K562 (cell line): ENCODE measurements at regions not wholly inside any gene's neighbourhood (a gene's known extent, or its start where the extent isn't known, plus 50 kb on each side); places are given as distances from the start of the nearest gene placed in this dataset.

Source experiments
- ATAC-seq: fragments of 200-7000 bp; cut with Tn5 transposase; 3 replicates; pipeline ENCODE4 v1.9.1; 2020; ENCODE audit warnings: moderate library complexity
- BruUV-seq: library from RNA; stranded (reverse); fragments of 400-500 nt; replicated peaks from 2 replicates; lab custom pipeline; 2021; lab: Mats Ljungman, UMichigan
- CTCF ChIA-PET: fragments of 300-600 bp; formaldehyde crosslinking; extraction: SDS; loops from one replicate; lab custom pipeline; 2021; ENCODE audit warnings: low intra/inter-chr PET ratio; lab: Yijun Ruan, JAX
- POLR2A ChIA-PET: fragments of 300-600, 350-650 bp; sonication (Branson Sonifier 250); formaldehyde crosslinking; extraction: SDS; loops from one replicate; lab custom pipeline; 2021; ENCODE audit warnings: antibody characterized with exemption, inconsistent platforms; lab: Yijun Ruan, JAX
- DNase-seq, 4 experiments: peaks; one replicate each; pipeline versions ENCODE4 v3.0.0 to v3.0.0-alpha.2; 2011 to 2018; ENCODE audit warnings: low spot score in 3 of 4, mixed read lengths in 3 of 4; ENCODE audit errors: extremely low read depth in 1 of 4
- FAIRE-seq: peaks from 2 replicates; lab custom pipeline; 2011; peaks lifted over from hg19 to GRCh38; lab: Jason Lieb, UNC
- H2AFZ ChIP-seq: 2 replicates; pipeline ENCODE4 v1.6.0; 2011; ENCODE audit warnings: low read depth, low read length, control low read depth, inconsistent platforms
- H3K27ac ChIP-seq: fragments of 200-600 bp; 3 replicates; pipeline ENCODE4 v1.8.0; 2011; ENCODE audit warnings: low read depth, mild to moderate bottlenecking, control low read depth, inconsistent platforms, low read length, moderate library complexity, mixed read lengths; ENCODE audit errors: extremely low read depth
- H3K27me3 ChIP-seq, 2 experiments: fragments of 300-600 bp in 1 of 2; 2 replicates in 1 of 2; 3 replicates in 1 of 2; pipeline versions ENCODE4 v1.6.0 to v1.8.0; 2011; ENCODE audit warnings: inconsistent platforms in 2 of 2, low read length in 2 of 2, mild to moderate bottlenecking in 1 of 2, mixed read lengths in 1 of 2, moderate library complexity in 1 of 2; ENCODE audit not compliant: control insufficient read depth in 2 of 2, insufficient read depth in 2 of 2
- H3K36me3 ChIP-seq: fragments of 300-600 bp; 3 replicates; pipeline ENCODE4 v1.8.0; 2011; ENCODE audit warnings: mild to moderate bottlenecking, low read length, inconsistent platforms; ENCODE audit not compliant: control insufficient read depth, insufficient read depth
- H3K4me1 ChIP-seq, 2 experiments: fragments of 200-600 bp in 1 of 2; replicated peaks in 1 of 2; 2 replicates in 1 of 2; 3 replicates in 1 of 2; pipeline versions ENCODE4 v1.5.1 to v1.8.0; 2011; ENCODE audit warnings: inconsistent platforms in 2 of 2, low read length in 2 of 2, mild to moderate bottlenecking in 1 of 2, mixed read lengths in 1 of 2, moderate library complexity in 1 of 2; ENCODE audit not compliant: control insufficient read depth in 2 of 2, insufficient read depth in 2 of 2
- H3K4me2 ChIP-seq: 2 replicates; pipeline ENCODE4 v1.6.1; 2011; ENCODE audit warnings: low read length, control low read depth, inconsistent platforms, mixed read lengths; ENCODE audit not compliant: insufficient read depth
- H3K4me3 ChIP-seq: fragments of 200-600 bp; sonication (generic), shearing (Covaris generic); 2 replicates; pipeline ENCODE4 v1.5.1; 2016; ENCODE audit warnings: control low read depth, inconsistent platforms
- H3K79me2 ChIP-seq: fragments of 200-600 bp; 3 replicates; pipeline ENCODE4 v1.8.0; 2011; ENCODE audit warnings: low read length, inconsistent platforms; ENCODE audit not compliant: control insufficient read depth, insufficient read depth
- H3K9ac ChIP-seq, 2 experiments: 2 replicates each; pipeline versions ENCODE4 v1.6.0 to v1.6.1; 2011; ENCODE audit warnings: low read depth in 2 of 2, low read length in 2 of 2, control low read depth in 1 of 2, inconsistent platforms in 1 of 2, mild to moderate bottlenecking in 1 of 2, mixed read lengths in 1 of 2; ENCODE audit not compliant: insufficient read depth in 1 of 2
- H3K9me1 ChIP-seq: one replicate; pipeline ENCODE4 v1.6.0; 2011; ENCODE audit warnings: inconsistent platforms, mild to moderate bottlenecking, low read length, moderate library complexity; ENCODE audit not compliant: control insufficient read depth, insufficient read depth
- H3K9me3 ChIP-seq: replicated peaks from 2 replicates; pipeline ENCODE4 v1.5.1; 2011; ENCODE audit warnings: low read depth, low read length, inconsistent platforms; ENCODE audit not compliant: control insufficient read depth, insufficient read depth
- H4K20me1 ChIP-seq: replicated peaks from 2 replicates; pipeline ENCODE4 v1.6.1; 2011; ENCODE audit warnings: low read length, inconsistent platforms, mixed read lengths; ENCODE audit not compliant: control insufficient read depth, insufficient read depth
- HNRNPK ChIP-seq: fragments of 200-400 bp; formaldehyde crosslinking; IDR thresholded peaks from one replicate; pipeline ENCODE4 v1.6.1; 2018; ENCODE audit warnings: mild to moderate bottlenecking, low read depth, low read length; ENCODE audit not compliant: poor library complexity, severe bottlenecking
- NR2C1 ChIP-seq, 2 experiments: fragments of 450-650 bp; IDR thresholded peaks; 2 replicates each; pipeline ENCODE4 v1.6.1; 2017; ENCODE audit warnings: mild to moderate bottlenecking in 2 of 2, antibody characterized with exemption in 1 of 2, inconsistent platforms in 1 of 2, missing compliant biosample characterization in 1 of 2, missing genetic modification characterization in 1 of 2
- ZNF431 ChIP-seq: sonication (generic); formaldehyde crosslinking; IDR thresholded peaks from 2 replicates; pipeline ENCODE4 v1.8.0; 2022; ENCODE audit warnings: mild to moderate bottlenecking, missing genetic modification reagents
- ZNF778 ChIP-seq: fragments of 450-650 bp; formaldehyde crosslinking; IDR thresholded peaks from 2 replicates; pipeline ENCODE4 v1.4.0; 2020; ENCODE audit warnings: mild to moderate bottlenecking, moderate library complexity
- WGBS: fragments of 100-300 bp; shearing (Covaris generic); methylation state at CpG from one replicate; pipeline ENCODE4 v1.1.6; 2016; ENCODE audit warnings: low coverage, mixed read lengths; ENCODE audit not compliant: insufficient coverage; ENCODE audit errors: missing lambda C conversion rate; 5-methylcytosine and 5-hydroxymethylcytosine counted together
- in situ Hi-C: fragments of 300-500 bp; cut with MboI; formaldehyde crosslinking; loops from 4 replicates; pipeline ENCODE4 v1.15.0; 2018; ENCODE audit warnings: inconsistent platforms, mixed read lengths
- intact Hi-C: fragments of 100-400 bp; cut with micrococcal nuclease; formaldehyde crosslinking; loops from 2 replicates; pipeline ENCODE4 v1.14.2; 2022
- TF ChIP-seq, protein P1 (sequence below): fragments of 450-650 bp; conservative IDR thresholded peaks from 2 replicates; pipeline ENCODE4 v1.6.1; 2016; ENCODE audit warnings: missing genetic modification characterization, low read depth, mild to moderate bottlenecking, missing compliant biosample characterization, moderate library complexity
- TF ChIP-seq, protein P2 (sequence below): fragments of 150-350 bp; IDR thresholded peaks from 2 replicates; pipeline ENCODE4 v1.6.1; 2014; ENCODE audit warnings: low read depth, mild to moderate bottlenecking, low read length, borderline replicate concordance
- TF ChIP-seq, protein P3 (sequence below): fragments of 250-450 bp; sonication (Bioruptor Pico); IDR thresholded peaks from 2 replicates; pipeline ENCODE4 v1.5.0; 2021; ENCODE audit warnings: mild to moderate bottlenecking, borderline replicate concordance

DNA sequence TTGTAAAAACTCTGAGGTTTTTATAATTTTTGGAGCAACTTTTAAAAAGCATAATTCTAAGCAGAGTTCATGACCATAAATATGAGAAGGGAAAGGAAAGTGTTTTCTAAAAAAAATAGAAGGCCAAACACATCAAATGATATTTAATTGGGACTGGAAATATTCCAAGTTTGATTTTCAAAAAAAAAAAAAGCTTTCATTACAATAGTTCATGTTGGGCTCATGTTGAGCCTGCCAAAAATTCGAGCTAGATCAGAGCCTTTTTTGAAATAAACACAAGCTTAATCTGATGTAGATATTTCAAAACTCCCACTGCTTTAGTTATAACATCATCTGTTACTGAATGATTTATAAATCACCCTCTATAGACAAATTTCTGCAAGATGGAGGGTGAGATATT lies 163.4 kb upstream of the DEFB112 start:
- no peaks in the 10 kb centered on the region for H3K4me1 ChIP-seq
- CTCF ChIA-PET, result no interaction called here
- no peak overlapping the region for H3K4me3 ChIP-seq
- DNase-seq (no peak), ATAC-seq (no peak), FAIRE-seq (no peak)
- WGBS, result 0% methylated on average over 1 of the region's 1 CpG
- intact Hi-C loops (no loop called here), in situ Hi-C loops (no loop called here)
- no peak overlapping the region for H3K4me2 ChIP-seq
- H3K9me1 ChIP-seq, result no peaks in the 10 kb centered on the region
- H4K20me1 ChIP-seq, result no peaks in the 10 kb centered on the region
- H2AFZ ChIP-seq, result no peak overlapping the region
- H3K27me3 ChIP-seq, result no peaks in the 10 kb centered on the region
- H3K27ac ChIP-seq, result no peak overlapping the region
- no peaks in the 10 kb centered on the region for H3K36me3 ChIP-seq
- no peaks in the 10 kb centered on the region for H3K79me2 ChIP-seq
- BruUV-seq, result no TSS peak
- TF ChIP-seq, protein P1, sequence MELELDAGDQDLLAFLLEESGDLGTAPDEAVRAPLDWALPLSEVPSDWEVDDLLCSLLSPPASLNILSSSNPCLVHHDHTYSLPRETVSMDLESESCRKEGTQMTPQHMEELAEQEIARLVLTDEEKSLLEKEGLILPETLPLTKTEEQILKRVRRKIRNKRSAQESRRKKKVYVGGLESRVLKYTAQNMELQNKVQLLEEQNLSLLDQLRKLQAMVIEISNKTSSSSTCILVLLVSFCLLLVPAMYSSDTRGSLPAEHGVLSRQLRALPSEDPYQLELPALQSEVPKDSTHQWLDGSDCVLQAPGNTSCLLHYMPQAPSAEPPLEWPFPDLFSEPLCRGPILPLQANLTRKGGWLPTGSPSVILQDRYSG, result no peak
- TF ChIP-seq ZNF431 (CRISPR knock-in tag), result no peak
- TF ChIP-seq HNRNPK, result no peak
- no peak for TF ChIP-seq ZNF778 (CRISPR knock-in tag)
- TF ChIP-seq NR2C1 (IDR thresholded peaks at IDR 0.05), result no peak
- TF ChIP-seq NR2C1 (tag; IDR thresholded peaks at IDR 0.05), result no peak
- TF ChIP-seq, protein P2, sequence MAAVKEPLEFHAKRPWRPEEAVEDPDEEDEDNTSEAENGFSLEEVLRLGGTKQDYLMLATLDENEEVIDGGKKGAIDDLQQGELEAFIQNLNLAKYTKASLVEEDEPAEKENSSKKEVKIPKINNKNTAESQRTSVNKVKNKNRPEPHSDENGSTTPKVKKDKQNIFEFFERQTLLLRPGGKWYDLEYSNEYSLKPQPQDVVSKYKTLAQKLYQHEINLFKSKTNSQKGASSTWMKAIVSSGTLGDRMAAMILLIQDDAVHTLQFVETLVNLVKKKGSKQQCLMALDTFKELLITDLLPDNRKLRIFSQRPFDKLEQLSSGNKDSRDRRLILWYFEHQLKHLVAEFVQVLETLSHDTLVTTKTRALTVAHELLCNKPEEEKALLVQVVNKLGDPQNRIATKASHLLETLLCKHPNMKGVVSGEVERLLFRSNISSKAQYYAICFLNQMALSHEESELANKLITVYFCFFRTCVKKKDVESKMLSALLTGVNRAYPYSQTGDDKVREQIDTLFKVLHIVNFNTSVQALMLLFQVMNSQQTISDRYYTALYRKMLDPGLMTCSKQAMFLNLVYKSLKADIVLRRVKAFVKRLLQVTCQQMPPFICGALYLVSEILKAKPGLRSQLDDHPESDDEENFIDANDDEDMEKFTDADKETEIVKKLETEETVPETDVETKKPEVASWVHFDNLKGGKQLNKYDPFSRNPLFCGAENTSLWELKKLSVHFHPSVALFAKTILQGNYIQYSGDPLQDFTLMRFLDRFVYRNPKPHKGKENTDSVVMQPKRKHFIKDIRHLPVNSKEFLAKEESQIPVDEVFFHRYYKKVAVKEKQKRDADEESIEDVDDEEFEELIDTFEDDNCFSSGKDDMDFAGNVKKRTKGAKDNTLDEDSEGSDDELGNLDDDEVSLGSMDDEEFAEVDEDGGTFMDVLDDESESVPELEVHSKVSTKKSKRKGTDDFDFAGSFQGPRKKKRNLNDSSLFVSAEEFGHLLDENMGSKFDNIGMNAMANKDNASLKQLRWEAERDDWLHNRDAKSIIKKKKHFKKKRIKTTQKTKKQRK, result no peak
- TF ChIP-seq, protein P3, sequence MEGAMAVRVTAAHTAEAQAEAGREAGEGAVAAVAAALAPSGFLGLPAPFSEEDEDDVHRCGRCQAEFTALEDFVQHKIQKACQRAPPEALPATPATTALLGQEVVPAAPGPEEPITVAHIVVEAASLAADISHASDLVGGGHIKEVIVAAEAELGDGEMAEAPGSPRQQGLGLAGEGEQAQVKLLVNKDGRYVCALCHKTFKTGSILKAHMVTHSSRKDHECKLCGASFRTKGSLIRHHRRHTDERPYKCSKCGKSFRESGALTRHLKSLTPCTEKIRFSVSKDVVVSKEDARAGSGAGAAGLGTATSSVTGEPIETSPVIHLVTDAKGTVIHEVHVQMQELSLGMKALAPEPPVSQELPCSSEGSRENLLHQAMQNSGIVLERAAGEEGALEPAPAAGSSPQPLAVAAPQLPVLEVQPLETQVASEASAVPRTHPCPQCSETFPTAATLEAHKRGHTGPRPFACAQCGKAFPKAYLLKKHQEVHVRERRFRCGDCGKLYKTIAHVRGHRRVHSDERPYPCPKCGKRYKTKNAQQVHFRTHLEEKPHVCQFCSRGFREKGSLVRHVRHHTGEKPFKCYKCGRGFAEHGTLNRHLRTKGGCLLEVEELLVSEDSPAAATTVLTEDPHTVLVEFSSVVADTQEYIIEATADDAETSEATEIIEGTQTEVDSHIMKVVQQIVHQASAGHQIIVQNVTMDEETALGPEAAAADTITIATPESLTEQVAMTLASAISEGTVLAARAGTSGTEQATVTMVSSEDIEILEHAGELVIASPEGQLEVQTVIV (CRISPR knock-in tag), result no peak
- no peaks in the 10 kb centered on the region; the same call in 1 of the 2 replicates for H3K9me3 ChIP-seq
- no peak overlapping the region for H3K9ac ChIP-seq
- POLR2A ChIA-PET, result no interaction called here
